Common myeloid progenitor, CD34-positive (primary cell): ENCODE measurements at regions not wholly inside any gene's neighbourhood (a gene's known extent, or its start where the extent isn't known, plus 50 kb on each side); places are given as distances from the start of the nearest gene placed in this dataset.

Experiments used
- CTCF ChIA-PET: fragments of 350-600 bp; sonication (Branson Sonifier 250); formaldehyde crosslinking; loops from one replicate; lab custom pipeline; 2021; ENCODE audit warnings: antibody characterized with exemption; lab: Charles Lee
- POLR2A ChIA-PET: fragments of 350-600 bp; sonication (Branson Sonifier 250); formaldehyde crosslinking; loops from one replicate; lab custom pipeline; 2021; ENCODE audit warnings: antibody characterized with exemption; lab: Charles Lee
- DNase-seq, 3 donors: peaks; one replicate each; pipeline versions ENCODE4 v3.0.0 to v3.0.0-alpha.2; 2013
- H3K27ac ChIP-seq, 2 experiments: 1 replicate in 1 of 2; 2 replicates in 1 of 2; pipeline ENCODE4 v1.7.0; 2013; ENCODE audit warnings: inconsistent platforms in 2 of 2, low read length in 2 of 2, mild to moderate bottlenecking in 2 of 2, low read depth in 1 of 2, moderate library complexity in 1 of 2; ENCODE audit not compliant: severe bottlenecking in 2 of 2, insufficient read depth in 1 of 2, poor library complexity in 1 of 2
- H3K27me3 ChIP-seq, 5 experiments: replicated peaks in 2 of 5; 1 replicate in 3 of 5; 2 replicates in 2 of 5; pipeline versions ENCODE4 v1.6.1 to v1.7.0; 2013; ENCODE audit warnings: low read length in 4 of 5, mild to moderate bottlenecking in 2 of 5, moderate library complexity in 2 of 5, inconsistent platforms in 1 of 5; ENCODE audit not compliant: insufficient read depth in 5 of 5, control insufficient read depth in 4 of 5
- H3K36me3 ChIP-seq, 4 experiments: 1 replicate in 2 of 4; 2 replicates in 2 of 4; pipeline versions ENCODE4 v1.6.1 to v1.7.0; 2013; ENCODE audit warnings: low read length in 3 of 4, control low read depth in 1 of 4, mild to moderate bottlenecking in 1 of 4; ENCODE audit not compliant: control insufficient read depth in 4 of 4, insufficient read depth in 4 of 4
- H3K4me1 ChIP-seq, 4 experiments: 1 replicate in 3 of 4; 2 replicates in 1 of 4; pipeline versions ENCODE4 v1.6.1 to v1.7.1; 2013; ENCODE audit warnings: low read length in 3 of 4, mild to moderate bottlenecking in 3 of 4, control low read depth in 1 of 4, inconsistent platforms in 1 of 4, moderate library complexity in 1 of 4; ENCODE audit not compliant: control insufficient read depth in 4 of 4, insufficient read depth in 4 of 4; ENCODE audit errors: control extremely low read depth in 1 of 4
- H3K4me3 ChIP-seq, 7 experiments: 1 replicate in 4 of 7; 2 replicates in 3 of 7; pipeline versions ENCODE4 v1.5.1 to v1.7.0; 2013; ENCODE audit warnings: mild to moderate bottlenecking in 7 of 7, low read length in 6 of 7, moderate library complexity in 6 of 7, inconsistent platforms in 2 of 7, low read depth in 2 of 7, control low read depth in 1 of 7; ENCODE audit not compliant: insufficient read depth in 4 of 7, control insufficient read depth in 1 of 7; ENCODE audit errors: extremely low read depth in 1 of 7
- H3K9me3 ChIP-seq, 5 experiments: 1 replicate in 4 of 5; 2 replicates in 1 of 5; pipeline versions ENCODE4 v1.6.1 to v1.7.1; 2013; ENCODE audit warnings: low read length in 4 of 5, mild to moderate bottlenecking in 2 of 5, inconsistent platforms in 1 of 5, low read depth in 1 of 5, moderate library complexity in 1 of 5; ENCODE audit not compliant: control insufficient read depth in 4 of 5, insufficient read depth in 2 of 5; ENCODE audit errors: control extremely low read depth in 1 of 5
- WGBS: methylation state at CpG from one replicate; pipeline ENCODE4 v1.1.5; 2013; ENCODE audit not compliant: insufficient coverage; 5-methylcytosine and 5-hydroxymethylcytosine counted together

- POLR2A ChIA-PET: no interaction called here
- no CpG with 5 or more reads among the region's 1 CpG for WGBS
- no peak for DNase-seq
Observed at GRCh38 chrY:8712296-8712695, 625.0 kb upstream of the TSPY4 start.

GRCh38 chrY:8715226-8715625 is 622.0 kb upstream of the TSPY4 start:
- Histone ChIP-seq H3K9me3 (no peaks in the 10 kb centered on the region), H3K4me1 (no peaks in the 10 kb centered on the region), H3K27me3 (no peaks in the 10 kb centered on the region), H3K27ac (no peak overlapping the region), H3K36me3 (no peaks in the 10 kb centered on the region), H3K4me3 (no peak overlapping the region)
- DNase-seq: no peak
- ChIA-PET CTCF (no interaction called here), POLR2A (no interaction called here)
- WGBS: no CpG with 5 or more reads among the region's 3 CpGs

More at GRCh38 chrY:8712296-8712695, 625.0 kb upstream of the TSPY4 start:
- Histone ChIP-seq H3K27ac (no peak overlapping the region), H3K4me3 (no peak overlapping the region), H3K36me3 (no peaks in the 10 kb centered on the region), H3K9me3 (no peaks in the 10 kb centered on the region), H3K4me1 (no peaks in the 10 kb centered on the region), H3K27me3 (no peaks in the 10 kb centered on the region)
- CTCF ChIA-PET: no interaction called here

- Histone ChIP-seq H3K9me3 (no peaks in the 10 kb centered on the region), H3K27me3 (no peaks in the 10 kb centered on the region), H3K36me3 (no peaks in the 10 kb centered on the region), H3K4me3 (no peak overlapping the region), H3K27ac (no peak overlapping the region), H3K4me1 (no peaks in the 10 kb centered on the region)
- no peak for DNase-seq
- CTCF ChIA-PET: no interaction called here
- no CpG with 5 or more reads among the region's 6 CpGs for WGBS
- POLR2A ChIA-PET: no interaction called here
Observed at GRCh38 chrY:8726616-8727015, 610.6 kb upstream of the TSPY4 start.

- Histone ChIP-seq H3K27ac (no peak overlapping the region), H3K9me3 (no peaks in the 10 kb centered on the region), H3K4me3 (no peak overlapping the region), H3K27me3 (no peaks in the 10 kb centered on the region), H3K4me1 (no peaks in the 10 kb centered on the region), H3K36me3 (no peaks in the 10 kb centered on the region)
- CTCF ChIA-PET: no interaction called here
- WGBS: no CpG with 5 or more reads among the region's 9 CpGs
- no peak for DNase-seq
- POLR2A ChIA-PET: no interaction called here
Observed at GRCh38 chrY:8729971-8730370, 607.3 kb upstream of the TSPY4 start.

GRCh38 chrY:8741343-8742069 is 595.8 kb upstream of the TSPY4 start:
- CTCF ChIA-PET: no interaction called here
- Histone ChIP-seq H3K27me3 (no peaks in the 10 kb centered on the region), H3K4me1 (no peaks in the 10 kb centered on the region), H3K27ac (no peak overlapping the region), H3K4me3 (no peak overlapping the region), H3K9me3 (no peaks in the 10 kb centered on the region), H3K36me3 (no peaks in the 10 kb centered on the region)
- no peak for DNase-seq
- WGBS: no CpG with 5 or more reads among the region's 21 CpGs
- POLR2A ChIA-PET: no interaction called here

GRCh38 chrY:8764184-8764583 is 573.1 kb upstream of the TSPY4 start:
- H3K4me3 ChIP-seq: no peak overlapping the region
- ChIA-PET POLR2A (no interaction called here), CTCF (no interaction called here)
- DNase-seq: no peak
- no peaks in the 10 kb centered on the region for H3K27me3 ChIP-seq
- H3K4me1 ChIP-seq: no peaks in the 10 kb centered on the region
- no peaks in the 10 kb centered on the region for H3K36me3 ChIP-seq
- H3K9me3 ChIP-seq: no peaks in the 10 kb centered on the region
- H3K27ac ChIP-seq: no peak overlapping the region
- WGBS: no CpG with 5 or more reads among the region's 7 CpGs

- WGBS: no CpG with 5 or more reads among the region's 4 CpGs
- H3K4me1 ChIP-seq: no peaks in the 10 kb centered on the region
Observed at GRCh38 chrY:8781184-8781890, 555.9 kb upstream of the TSPY4 start.

More at GRCh38 chrY:8781184-8781890, 555.9 kb upstream of the TSPY4 start:
- DNase-seq: no peak
- CTCF ChIA-PET: no interaction called here
- no peaks in the 10 kb centered on the region for H3K27me3 ChIP-seq
- POLR2A ChIA-PET: no interaction called here
- no peak overlapping the region for H3K4me3 ChIP-seq
- H3K36me3 ChIP-seq: no peaks in the 10 kb centered on the region
- H3K27ac ChIP-seq: no peak overlapping the region
- no peaks in the 10 kb centered on the region for H3K9me3 ChIP-seq
